SH-SY5Y (cell line): ENCODE measurements at regions not wholly inside any gene's neighbourhood (a gene's known extent, or its start where the extent isn't known, plus 50 kb on each side); places are given as distances from the start of the nearest gene placed in this dataset.

Experiments
- GATA2 ChIP-seq: IDR thresholded peaks from 2 replicates; pipeline ENCODE4 v1.6.1; 2011; ENCODE audit warnings: mild to moderate bottlenecking, low read depth, low read length
- GATA3 ChIP-seq: IDR thresholded peaks from 2 replicates; pipeline ENCODE4 v1.6.1; 2011; ENCODE audit warnings: low read depth, mild to moderate bottlenecking, low read length, moderate library complexity

GRCh38 chr9:108039012-108039411 lies 549.4 kb upstream of the KLF4 start:
- TF ChIP-seq GATA2 (no peak), GATA3 (no peak)
